ENCODE measurements at regions not wholly inside any gene's neighbourhood (a gene's known extent, or its start where the extent isn't known, plus 50 kb on each side); places are given as distances from the start of the nearest gene placed in this dataset.

DNA sequence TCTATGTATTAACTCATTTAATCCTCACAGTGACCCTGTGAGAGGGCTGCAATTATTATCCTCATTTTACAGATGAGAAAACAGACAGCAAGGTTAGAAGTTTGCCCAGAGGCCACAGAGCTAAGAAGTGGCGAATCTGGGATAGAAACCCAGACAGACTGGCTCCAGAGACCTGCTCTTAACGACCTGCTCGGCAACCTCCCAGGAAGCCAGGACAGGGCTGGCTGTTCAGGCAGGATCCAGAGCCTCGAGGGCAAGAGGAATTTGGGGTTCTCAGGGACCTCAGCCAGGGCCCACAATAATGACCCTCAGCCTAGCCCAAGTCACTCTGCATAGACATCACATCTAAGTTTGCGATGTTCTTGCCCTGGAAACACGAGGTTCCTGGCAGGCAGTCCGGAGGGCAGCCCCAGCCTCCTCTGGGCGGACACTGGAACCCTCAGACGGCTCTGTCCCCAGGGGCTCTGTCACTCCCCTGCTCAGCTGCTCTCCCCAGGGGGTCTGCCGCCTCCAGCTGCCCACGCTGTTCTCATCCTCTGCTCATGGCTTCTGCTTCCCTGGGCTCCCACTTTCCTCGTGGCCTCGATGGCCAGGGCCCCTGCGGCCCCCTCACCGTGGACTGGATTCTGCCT lies 138.5 kb upstream of the ERCC6L2 start:
- H2BK120ac ChIP-seq (ENCODE audit: low read depth, low read length): no peak overlapping the region
- no peak overlapping the region for H4K91ac ChIP-seq (ENCODE audit: insufficient read depth, low read depth, low read length)
- H2AK5ac ChIP-seq (ENCODE audit: low read depth, low read length): no peak overlapping the region
- intact Hi-C loops (cut with micrococcal nuclease) (no loop called here), in situ Hi-C loops (cut with MboI; ENCODE audit: low sequenced_read_pairs) (loop anchor here (25.0 kb wide), 1 partner anchor 475 kb away; no protein-coding TSS in a partner anchor), dilution Hi-C loops (cut with HindIII; ENCODE audit: low sequenced_read_pairs, unreplicated experiment) (no loop called here)
- H2BK15ac ChIP-seq (ENCODE audit: low read depth, low read length): no peak overlapping the region
- DNase-seq: no peak
- H3K9ac ChIP-seq (ENCODE audit: low read depth, low read length): no peak overlapping the region
- no peak for TF ChIP-seq MAFK (IDR thresholded peaks at IDR 0.05; ENCODE audit: low read depth, low read length)
- peaks cover 4% of the 10 kb centered on the region; the same call in 1 of the 2 replicates for H3K4me1 ChIP-seq (ENCODE audit: control insufficient read depth, insufficient read depth, low read length)
- no peak overlapping the region for H3K14ac ChIP-seq (replicated peaks; ENCODE audit: low read depth, low read length)
- ATAC-seq (ENCODE audit: low read depth): no peak
- H2BK5ac ChIP-seq (ENCODE audit: low read depth, low read length, poor library complexity, severe bottlenecking): no peak overlapping the region
- peaks cover 12% of the 10 kb centered on the region for H3K27me3 ChIP-seq (ENCODE audit: control insufficient read depth, insufficient read depth, low read length)
- WGBS, 2 experiments (ENCODE audit: extremely low coverage in 2 of 2, insufficient read length in 1 of 2): 79% methylated on average over 10 of the region's 15 CpGs; no CpG with 5 or more reads in 1 of the 2 experiments
- no peaks in the 10 kb centered on the region for H3K79me1 ChIP-seq (ENCODE audit: low read depth in 1 of 2, low read length in 2 of 2)
- no peaks in the 10 kb centered on the region for H3K9me3 ChIP-seq (ENCODE audit: control insufficient read depth, insufficient read depth, low read length)
- no peak overlapping the region for H3K18ac ChIP-seq (ENCODE audit: low read depth, low read length)
- H3K56ac ChIP-seq (ENCODE audit: extremely low read depth, insufficient read depth, low read length): no peak overlapping the region
- no peak overlapping the region for H3K27ac ChIP-seq (ENCODE audit: insufficient read depth, low read length)
- ChIA-PET CTCF (interaction anchor here (0.7 to 1.4 kb wide), 3 partner anchors 8 to 17 kb away, joined by 3 to 5 read pairs (median 3); no protein-coding TSS in a partner anchor), POLR2A (ENCODE audit: unreplicated experiment) (no interaction called here)
- H2AK9ac ChIP-seq (replicated peaks; ENCODE audit: low read depth, low read length, poor library complexity): no peak overlapping the region
- no peaks in the 10 kb centered on the region for H3K9me1 ChIP-seq (ENCODE audit: insufficient read depth, low read length)
- no peak overlapping the region; the same call in 1 of the 2 replicates for H4K5ac ChIP-seq (ENCODE audit: low read depth, low read length)
- H3K4me2 ChIP-seq (ENCODE audit: low read depth, low read length): no peak overlapping the region
- BruUV-seq (replicated peaks): no TSS peak
- H3K4ac ChIP-seq (ENCODE audit: low read depth, low read length): no peak overlapping the region
- H4K8ac ChIP-seq (ENCODE audit: low read depth in 2 of 2, low read length in 2 of 2): no peak overlapping the region
- H2BK20ac ChIP-seq (ENCODE audit: low read depth, low read length): no peak overlapping the region
- H4K20me1 ChIP-seq (ENCODE audit: insufficient read depth, low read length): no peaks in the 10 kb centered on the region
- H2AFZ ChIP-seq (replicated peaks; ENCODE audit: low read length, poor library complexity): no peak overlapping the region
- no peak overlapping the region for H3K4me3 ChIP-seq (ENCODE audit: insufficient read depth, low read depth, low read length)
- no peaks in the 10 kb centered on the region for H3K36me3 ChIP-seq (ENCODE audit: control insufficient read depth, insufficient read depth, low read length)
- H3K23ac ChIP-seq (ENCODE audit: low read depth, low read length): no peak overlapping the region
